Loucy (cell line): ENCODE measurements at regions not wholly inside any gene's neighbourhood (a gene's known extent, or its start where the extent isn't known, plus 50 kb on each side); places are given as distances from the start of the nearest gene placed in this dataset.

Experiments
- H2AFZ ChIP-seq: fragments of 200-600 bp; sonication (generic); 2 replicates; pipeline ENCODE4 v1.6.0; 2016; ENCODE audit warnings: antibody characterized with exemption, mild to moderate bottlenecking, low read length, moderate library complexity
- H3F3A ChIP-seq: fragments of 200-600 bp; 2 replicates; pipeline ENCODE4 v1.6.0; 2016; ENCODE audit warnings: antibody characterized with exemption, low read depth, mild to moderate bottlenecking
- H3K27me3 ChIP-seq: fragments of 200-600 bp; sonication (generic); 2 replicates; pipeline ENCODE4 v1.6.1; 2014; ENCODE audit warnings: low read length, mild to moderate bottlenecking; ENCODE audit not compliant: insufficient read depth, poor library complexity, severe bottlenecking
- H3K36me3 ChIP-seq: fragments of 200-600 bp; sonication (generic); 2 replicates; pipeline ENCODE4 v1.6.1; 2016; ENCODE audit warnings: low read length; ENCODE audit not compliant: insufficient read depth
- H3K4me1 ChIP-seq: fragments of 200-600 bp; sonication (generic); 2 replicates; pipeline ENCODE4 v1.5.1; 2014; ENCODE audit warnings: low read length, mild to moderate bottlenecking; ENCODE audit not compliant: insufficient read depth, poor library complexity, severe bottlenecking
- H3K4me2 ChIP-seq: fragments of 200-600 bp; sonication (generic); 2 replicates; pipeline ENCODE4 v1.6.0; 2014; ENCODE audit warnings: antibody characterized with exemption, low read length, low read depth, mild to moderate bottlenecking; ENCODE audit not compliant: poor library complexity, severe bottlenecking
- H3K4me3 ChIP-seq: fragments of 200-600 bp; sonication (generic); 2 replicates; pipeline ENCODE4 v1.5.1; 2014; ENCODE audit warnings: low read length, mild to moderate bottlenecking, mixed read lengths; ENCODE audit not compliant: poor library complexity, severe bottlenecking
- H3K79me2 ChIP-seq: fragments of 200-600 bp; sonication (generic); 2 replicates; pipeline ENCODE4 v1.6.1; 2014; ENCODE audit warnings: low read length; ENCODE audit not compliant: insufficient read depth
- H3K9ac ChIP-seq: fragments of 200-600 bp; sonication (generic); 2 replicates; pipeline ENCODE4 v1.6.0; 2014; ENCODE audit warnings: mild to moderate bottlenecking, low read depth, low read length, moderate library complexity; ENCODE audit not compliant: poor library complexity, severe bottlenecking
- H3K9me2 ChIP-seq: fragments of 200-600 bp; sonication (generic); replicated peaks from 2 replicates; pipeline ENCODE4 v1.6.1; 2016; ENCODE audit warnings: low read depth, low read length, mixed read lengths
- H3K9me3 ChIP-seq: fragments of 200-600 bp; sonication (generic); 2 replicates; pipeline ENCODE4 v1.6.1; 2014; ENCODE audit warnings: mild to moderate bottlenecking, antibody characterized with exemption, low read length, low read depth; ENCODE audit not compliant: insufficient read depth
- H4K20me1 ChIP-seq: fragments of 200-600 bp; sonication (generic); 2 replicates; pipeline ENCODE4 v1.6.0; 2014; ENCODE audit warnings: antibody characterized with exemption, low read length, mild to moderate bottlenecking; ENCODE audit not compliant: insufficient read depth, poor library complexity, severe bottlenecking
- CTCF ChIP-seq: fragments of 200-600 bp; sonication (generic); conservative IDR thresholded peaks from 2 replicates; pipeline ENCODE4 v1.5.1; 2014; ENCODE audit warnings: mild to moderate bottlenecking, antibody characterized with exemption, low read length
- EZH2phosphoT487 ChIP-seq: fragments of 200-600 bp; IDR thresholded peaks from 2 replicates; pipeline ENCODE4 v1.6.1; 2018; ENCODE audit warnings: antibody characterized with exemption, mild to moderate bottlenecking, moderate library complexity, borderline replicate concordance

DNA sequence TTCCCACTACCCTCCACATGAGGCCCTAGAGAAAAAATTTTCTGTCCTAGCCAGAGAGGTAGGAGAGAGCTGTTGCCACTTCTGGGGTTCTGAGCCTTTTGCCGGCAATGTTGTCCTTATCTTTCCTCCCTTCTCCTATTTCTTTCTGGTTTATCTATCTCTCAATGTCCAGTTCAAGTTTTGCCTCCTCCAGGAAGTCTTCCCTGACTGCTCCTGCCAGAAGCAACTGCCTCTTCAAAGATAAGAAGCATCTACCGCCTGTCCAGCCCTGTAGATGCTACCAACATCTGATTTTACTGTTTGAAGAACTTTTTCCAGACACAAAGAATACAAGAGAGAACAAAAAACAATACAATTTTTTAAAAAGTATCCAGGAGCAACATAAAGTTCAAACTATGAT lies 220.8 kb upstream of the KLHL29 start:
- Histone ChIP-seq H3K4me1 (no peaks in the 10 kb centered on the region), H2AFZ (no peak overlapping the region), H3K36me3 (no peaks in the 10 kb centered on the region), H3K9me3 (no peaks in the 10 kb centered on the region), H3K9ac (no peak overlapping the region), H3K9me2 (no peaks in the 10 kb centered on the region), H3K79me2 (no peaks in the 10 kb centered on the region), H3F3A (no peaks in the 10 kb centered on the region), H3K27me3 (no peaks in the 10 kb centered on the region), H4K20me1 (no peaks in the 10 kb centered on the region), H3K4me3 (no peak overlapping the region), H3K4me2 (no peak overlapping the region)
- TF ChIP-seq EZH2phosphoT487 (no peak), CTCF (no peak)

GRCh38 chr2:23169896-23170295 lies 215.1 kb upstream of the KLHL29 start:
- H2AFZ ChIP-seq = no peak overlapping the region
- TF ChIP-seq CTCF (no peak), EZH2phosphoT487 (no peak)
- no peaks in the 10 kb centered on the region for H4K20me1 ChIP-seq
- no peaks in the 10 kb centered on the region for H3K9me2 ChIP-seq
- no peak overlapping the region for H3K4me3 ChIP-seq
- no peaks in the 10 kb centered on the region for H3F3A ChIP-seq
- no peaks in the 10 kb centered on the region for H3K27me3 ChIP-seq
- H3K9ac ChIP-seq = no peak overlapping the region
- no peak overlapping the region for H3K4me2 ChIP-seq
- H3K79me2 ChIP-seq = no peaks in the 10 kb centered on the region
- H3K9me3 ChIP-seq = no peaks in the 10 kb centered on the region
- H3K4me1 ChIP-seq = no peaks in the 10 kb centered on the region
- H3K36me3 ChIP-seq = no peaks in the 10 kb centered on the region

DNA sequence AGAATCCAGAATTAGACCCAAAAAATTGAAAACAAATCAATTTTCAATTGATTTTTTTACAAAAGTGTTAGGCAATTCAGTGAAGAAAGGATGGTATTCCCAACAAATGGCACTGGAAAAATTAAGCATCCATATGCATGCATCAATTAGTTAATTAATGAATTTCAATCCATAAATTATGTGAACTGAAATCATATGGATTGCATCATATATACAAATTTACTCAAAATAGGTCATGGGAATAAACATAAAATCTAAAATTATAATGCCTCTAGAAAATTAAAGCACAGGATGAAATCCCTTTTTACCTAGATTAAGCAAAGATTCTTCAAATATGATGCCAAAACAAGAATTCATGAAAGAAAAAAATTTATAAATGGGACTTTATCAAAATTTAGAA lies 213.9 kb upstream of the KLHL29 start:
- Histone ChIP-seq H2AFZ (no peak overlapping the region), H3K9me3 (no peaks in the 10 kb centered on the region), H3K9ac (no peak overlapping the region), H3K4me1 (no peaks in the 10 kb centered on the region), H3K36me3 (no peaks in the 10 kb centered on the region), H3K79me2 (no peaks in the 10 kb centered on the region), H3K4me3 (no peak overlapping the region), H3F3A (no peaks in the 10 kb centered on the region), H4K20me1 (no peaks in the 10 kb centered on the region), H3K9me2 (no peaks in the 10 kb centered on the region), H3K27me3 (no peaks in the 10 kb centered on the region), H3K4me2 (no peak overlapping the region)
- TF ChIP-seq EZH2phosphoT487 (no peak), CTCF (no peak)
